Raji (cell line): ENCODE measurements at regions not wholly inside any gene's neighbourhood (a gene's known extent, or its start where the extent isn't known, plus 50 kb on each side); places are given as distances from the start of the nearest gene placed in this dataset.

Experiments
- POLR2A ChIP-seq: IDR thresholded peaks from 2 replicates; pipeline ENCODE4 v1.6.1; 2011; ENCODE audit warnings: low read depth, low read length, control low read depth; ENCODE audit not compliant: insufficient read depth

DNA sequence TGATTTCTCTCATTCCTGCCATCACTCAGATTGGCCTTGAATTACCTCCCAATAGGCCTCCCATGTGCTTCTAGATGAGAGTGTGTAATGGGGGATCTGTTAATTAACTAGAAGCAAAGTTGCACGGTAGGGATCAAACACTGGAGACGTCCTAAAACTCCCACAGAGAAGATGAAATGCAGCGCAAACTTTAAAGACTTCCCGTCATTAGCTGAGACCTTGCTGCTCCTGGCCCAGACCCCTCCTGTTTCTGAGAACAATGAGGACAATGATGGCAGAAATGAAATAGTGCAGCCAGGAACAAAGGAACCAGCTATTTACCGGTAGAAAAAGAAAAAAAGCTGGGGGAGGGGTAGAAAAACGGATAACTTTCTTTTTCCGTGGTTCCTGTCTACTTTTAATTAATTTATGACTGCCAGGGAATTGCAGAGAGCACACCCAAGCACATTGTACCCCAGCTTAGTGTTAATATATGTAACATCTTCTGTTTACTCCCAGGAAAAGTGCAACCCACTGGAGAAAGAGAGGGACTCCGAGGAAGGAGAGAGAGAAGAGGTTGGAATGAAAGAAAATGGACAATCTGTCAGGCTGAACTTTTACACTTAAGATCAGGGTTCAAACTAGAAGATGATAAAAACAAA lies 280.7 kb upstream of the SOX5 start:
- TF ChIP-seq POLR2A = no peak

DNA sequence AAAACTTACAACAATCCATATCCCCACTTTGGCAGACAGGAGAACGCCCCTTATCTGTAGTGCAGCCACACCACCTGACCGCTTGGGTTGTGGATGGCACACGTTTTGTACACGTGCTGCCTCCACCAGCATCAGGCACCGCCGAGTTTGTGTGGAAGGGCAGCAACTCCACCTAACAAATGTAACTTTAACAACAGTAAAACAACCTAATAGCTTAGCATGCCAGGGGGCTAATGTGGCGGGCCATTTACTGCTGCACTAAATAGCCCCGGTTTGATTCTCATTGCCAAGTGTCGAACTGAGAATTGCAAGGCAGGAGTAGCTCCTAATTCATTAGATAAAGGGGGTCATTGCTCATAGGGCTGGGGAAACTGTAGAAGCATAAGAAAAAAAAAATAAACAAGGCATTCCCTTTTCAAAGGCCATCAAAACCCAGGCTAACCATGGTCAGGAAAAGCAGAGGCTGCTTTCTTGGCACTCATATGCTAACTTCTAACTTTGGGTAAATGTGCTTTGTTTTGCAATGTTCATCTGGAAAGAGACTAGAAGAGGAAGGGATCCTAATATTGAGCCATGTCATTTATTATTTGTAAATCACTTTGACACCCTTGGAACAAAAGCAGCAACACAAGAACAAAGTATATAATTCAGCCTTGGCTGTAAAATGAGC lies 279.7 kb upstream of the SOX5 start:
- no peak for TF ChIP-seq POLR2A

DNA sequence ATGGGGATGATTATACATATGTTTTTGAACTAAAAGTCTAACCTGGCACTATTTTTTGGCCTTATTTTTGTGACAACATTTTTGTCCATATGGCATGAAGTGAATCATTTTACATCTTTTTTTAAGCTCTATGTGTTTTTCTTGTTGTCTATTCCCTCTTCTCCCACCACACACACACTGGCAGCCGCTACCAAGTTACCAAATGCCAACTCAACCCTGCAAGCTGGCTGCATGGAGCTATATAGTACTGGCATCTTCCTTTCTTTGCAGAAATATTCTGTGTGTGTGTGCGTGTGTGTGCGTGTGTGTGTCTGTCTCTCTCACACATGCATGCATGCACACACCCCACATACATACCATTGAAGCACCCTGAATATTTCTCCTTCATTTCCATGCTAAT lies 278.9 kb upstream of the SOX5 start:
- TF ChIP-seq POLR2A = no peak

DNA sequence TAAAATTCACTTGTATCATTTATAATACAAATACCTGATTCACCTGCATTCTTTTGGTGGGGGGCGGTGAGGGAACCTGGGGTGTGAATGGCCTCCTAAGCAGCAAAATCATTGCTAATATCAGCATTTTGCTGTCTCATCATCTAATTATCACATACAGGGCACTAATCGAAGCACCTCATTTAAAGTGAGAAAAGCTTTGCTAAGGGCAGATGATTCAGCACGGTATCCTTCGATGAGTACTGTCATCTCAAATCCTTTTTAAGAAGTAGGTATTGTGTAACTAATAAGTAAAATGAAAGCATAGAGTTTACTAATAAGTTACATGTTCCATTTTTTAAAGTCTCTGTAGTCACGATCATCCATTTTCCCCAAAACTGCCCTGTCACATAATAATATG lies 278.1 kb upstream of the SOX5 start:
- TF ChIP-seq POLR2A = no peak

DNA sequence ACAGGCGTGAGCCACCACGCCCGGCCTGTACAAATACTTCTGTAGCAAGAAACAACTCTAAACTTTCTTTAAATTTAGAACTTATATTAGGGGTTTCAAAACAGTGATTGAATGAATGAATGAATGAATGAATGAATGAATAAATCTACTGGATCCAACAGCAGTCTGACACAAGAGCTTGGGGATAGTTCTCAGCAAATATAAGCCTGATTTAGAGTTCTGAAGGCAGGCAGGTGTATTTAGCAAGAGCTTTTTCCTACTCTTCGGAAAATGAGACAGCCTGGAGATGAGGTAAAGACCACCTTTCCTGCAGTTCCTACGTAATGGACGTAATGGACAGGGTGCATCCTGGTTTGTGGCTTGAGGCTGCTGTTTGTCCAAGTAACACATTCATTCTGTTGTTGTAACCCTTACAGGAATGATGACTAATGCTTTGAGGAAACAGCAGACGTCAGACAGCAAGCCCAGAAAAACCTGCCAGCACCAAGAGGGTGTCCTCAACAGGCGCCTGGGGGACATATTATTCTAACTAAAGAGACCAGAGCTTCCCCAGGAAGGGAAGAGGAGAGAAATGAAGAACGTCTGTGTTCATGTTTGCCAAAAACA lies 277.4 kb upstream of the SOX5 start:
- TF ChIP-seq POLR2A = no peak

DNA sequence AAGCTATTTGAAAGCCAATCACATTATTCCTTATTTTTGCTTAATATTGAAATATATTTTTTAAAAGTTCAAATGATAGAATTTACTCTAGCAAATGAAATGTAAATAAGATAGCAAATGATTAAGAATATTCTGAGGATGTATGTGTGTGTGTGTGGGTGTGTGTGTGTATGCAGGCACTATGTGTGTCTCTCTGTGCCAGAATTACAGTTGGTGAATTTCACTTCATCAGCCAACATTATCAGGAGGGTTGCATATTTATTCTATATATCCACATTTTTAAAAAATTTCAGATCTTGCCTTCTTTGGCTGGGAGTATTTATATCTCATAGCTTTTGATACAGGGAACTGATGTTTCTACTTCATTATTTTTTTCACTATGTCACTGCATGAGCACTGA lies 274.9 kb upstream of the SOX5 start:
- TF ChIP-seq POLR2A = no peak

DNA sequence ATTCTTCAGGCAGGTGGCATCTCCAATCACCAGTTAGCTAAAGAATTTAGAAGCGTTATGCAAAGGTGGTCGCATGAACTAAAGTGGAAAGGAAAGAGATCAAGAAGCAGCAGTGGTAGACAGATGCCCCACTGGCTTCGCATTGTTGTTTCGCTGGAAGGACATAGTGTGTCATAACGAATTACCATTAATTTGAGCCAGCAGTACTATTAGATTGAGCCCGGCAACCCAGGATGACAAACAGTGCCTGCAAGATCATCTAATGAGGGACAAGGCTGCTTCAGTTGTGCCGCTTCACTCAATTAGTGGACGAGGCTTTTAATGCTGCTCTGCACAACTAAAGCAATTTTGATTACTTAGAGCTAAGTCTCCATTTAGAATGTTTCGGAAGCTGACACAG lies 274.5 kb upstream of the SOX5 start:
- TF ChIP-seq POLR2A = no peak

DNA sequence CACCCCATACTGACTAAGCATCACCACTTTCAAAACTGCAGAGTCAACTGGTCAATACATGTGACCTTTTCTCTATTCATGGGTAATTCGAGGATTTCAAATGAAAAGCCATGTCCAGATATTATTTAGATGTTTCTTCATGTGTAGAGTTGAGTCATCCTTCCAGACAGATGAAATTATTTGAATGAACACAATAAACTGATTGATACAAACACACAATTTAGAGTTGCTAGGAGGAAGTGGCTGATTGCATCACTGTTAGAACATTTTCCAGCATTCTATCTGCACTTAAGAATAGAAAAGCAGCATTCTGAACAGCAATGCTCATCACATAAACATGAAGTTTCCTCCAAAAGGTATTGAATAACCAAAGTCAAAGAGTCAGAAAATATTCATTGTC lies 273.5 kb upstream of the SOX5 start:
- no peak for TF ChIP-seq POLR2A

DNA sequence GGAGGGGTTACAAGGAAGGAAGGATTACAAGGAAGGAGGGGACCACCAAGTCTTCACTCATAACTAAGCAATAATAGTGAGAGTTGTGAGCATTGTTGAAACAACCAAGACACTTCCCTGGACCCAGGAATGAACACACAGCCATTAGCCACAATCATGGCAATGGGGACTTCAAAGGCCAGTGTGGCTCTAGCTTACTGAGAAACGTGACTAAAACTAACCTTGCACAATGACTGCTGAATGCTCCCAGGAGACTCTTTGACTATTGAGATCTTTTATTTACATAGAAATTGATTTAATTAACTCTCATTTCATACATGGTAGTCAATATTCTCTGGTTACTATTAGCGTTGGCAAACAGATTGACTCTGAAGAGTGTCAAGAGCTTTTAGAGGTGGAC lies 263.0 kb upstream of the SOX5 start:
- TF ChIP-seq POLR2A = no peak

DNA sequence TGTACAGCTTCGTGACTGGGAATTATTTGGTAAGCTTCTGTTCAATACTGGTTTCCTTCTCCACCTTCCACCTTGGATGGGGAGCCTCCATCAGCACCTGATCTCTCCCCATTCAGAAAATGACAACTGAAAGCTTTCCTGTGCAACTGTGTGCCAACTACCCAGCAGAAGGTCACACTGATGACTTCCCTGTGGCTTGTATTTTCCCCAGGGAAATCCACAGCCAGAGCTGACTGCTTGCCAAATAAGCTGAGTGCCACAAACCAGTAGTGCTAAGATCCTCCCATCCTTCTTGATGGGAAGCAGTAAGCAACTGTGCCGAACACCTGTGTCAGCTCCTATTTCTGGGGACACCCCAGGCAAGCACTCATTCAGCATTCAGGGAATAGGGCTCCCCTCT lies 257.2 kb upstream of the SOX5 start:
- no peak for TF ChIP-seq POLR2A

DNA sequence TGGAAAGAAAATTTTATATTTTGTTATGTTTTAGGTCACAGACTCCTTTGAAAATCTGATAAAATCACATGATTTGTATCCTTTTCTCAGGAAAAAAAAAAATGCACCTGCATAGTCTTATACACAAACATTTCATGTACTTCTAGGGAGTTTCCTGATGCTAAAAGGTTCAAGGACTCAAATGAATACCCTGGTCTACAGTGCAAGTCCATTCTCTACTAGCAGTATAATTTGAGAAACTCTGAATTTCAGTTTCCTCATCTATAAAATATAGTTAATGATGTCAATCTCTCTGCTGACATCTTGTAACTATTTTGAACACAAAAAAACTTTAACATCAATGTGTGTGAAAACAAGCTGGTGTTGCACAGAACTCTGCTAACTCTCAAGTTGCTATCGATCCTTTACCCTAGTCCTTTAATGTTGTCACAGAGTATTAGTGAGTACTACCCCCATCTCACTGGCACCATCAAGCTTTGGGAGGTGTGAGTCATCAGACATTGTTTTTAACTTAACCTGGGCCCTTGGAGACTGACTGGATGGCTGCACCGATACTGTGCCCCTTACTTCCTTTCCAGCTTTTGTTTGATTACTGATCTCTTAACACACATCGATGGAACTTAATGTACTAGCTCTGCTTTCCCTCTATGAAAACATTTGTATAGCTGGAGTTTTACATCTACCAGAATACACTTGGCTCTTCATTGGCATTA lies 251.9 kb upstream of the SOX5 start:
- TF ChIP-seq POLR2A = no peak

DNA sequence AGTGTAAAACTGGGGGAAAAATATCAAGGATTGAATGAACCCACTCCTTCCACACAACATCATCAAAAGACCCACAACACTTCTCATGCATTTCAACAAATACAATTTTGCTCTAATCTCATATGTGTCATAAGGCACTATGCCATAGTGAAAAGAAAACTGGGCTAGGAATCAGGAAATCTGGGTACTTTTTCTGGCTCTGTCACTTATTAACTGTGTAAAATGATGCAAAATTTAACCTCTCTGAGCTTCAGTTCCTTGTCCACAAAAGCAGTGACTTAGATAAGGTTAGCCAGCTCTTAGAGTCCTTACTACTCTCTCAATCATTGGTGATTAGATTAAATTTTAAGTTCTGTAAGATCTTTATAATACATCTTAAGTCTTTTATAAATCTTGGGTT lies 250.5 kb upstream of the SOX5 start:
- no peak for TF ChIP-seq POLR2A

DNA sequence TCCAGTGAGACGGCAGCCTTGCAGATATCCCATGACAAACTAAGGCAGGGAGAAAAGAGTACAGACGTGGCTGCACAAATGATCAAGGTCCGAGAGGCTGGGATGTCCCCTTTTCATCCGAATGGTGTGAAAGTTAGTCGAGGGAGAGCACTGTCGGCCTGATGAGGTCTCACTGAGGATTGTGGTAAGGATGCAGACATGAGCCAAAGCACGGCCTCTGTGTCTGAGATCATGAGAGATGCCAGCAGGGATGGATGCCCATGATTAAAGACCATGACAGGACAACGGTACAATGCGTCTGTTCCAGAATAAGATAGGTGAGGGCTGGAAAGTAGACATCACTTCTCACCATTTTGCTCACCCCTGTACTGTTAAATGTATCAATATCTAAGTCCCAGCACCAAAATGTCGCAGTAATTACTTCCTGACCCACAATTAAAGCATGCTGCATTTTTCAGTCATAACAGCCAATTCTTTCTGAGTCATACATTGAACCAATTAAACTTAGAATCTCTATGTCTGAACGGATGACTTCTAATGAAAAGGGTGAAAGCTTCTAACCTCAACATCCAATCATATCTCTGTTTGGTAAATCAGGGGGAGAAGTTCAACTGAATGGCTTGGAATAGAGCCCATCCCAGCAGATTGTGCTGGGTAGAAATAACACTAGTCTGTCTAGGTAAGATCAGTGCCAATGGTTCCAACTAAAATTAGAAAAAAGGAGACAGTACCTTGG lies 249.6 kb upstream of the SOX5 start:
- TF ChIP-seq POLR2A = no peak

DNA sequence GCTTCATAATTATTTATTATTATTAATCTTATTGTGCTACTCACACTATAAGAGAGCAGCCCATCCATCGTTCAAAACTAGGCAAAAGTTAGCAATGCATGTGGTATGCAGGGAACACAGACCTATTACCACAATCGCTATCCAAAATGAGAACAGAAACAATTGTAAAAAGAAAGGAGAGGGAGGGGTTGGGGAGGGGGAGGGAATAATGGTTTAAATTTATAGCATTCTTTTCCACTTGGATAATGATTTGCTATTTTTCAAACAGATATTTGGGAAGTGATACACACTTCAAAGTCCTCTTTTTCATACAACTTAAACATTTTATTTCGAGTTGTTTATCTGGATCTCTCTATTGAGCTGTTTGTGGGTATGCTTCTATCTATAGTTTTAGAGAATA lies 248.6 kb upstream of the SOX5 start:
- no peak for TF ChIP-seq POLR2A

DNA sequence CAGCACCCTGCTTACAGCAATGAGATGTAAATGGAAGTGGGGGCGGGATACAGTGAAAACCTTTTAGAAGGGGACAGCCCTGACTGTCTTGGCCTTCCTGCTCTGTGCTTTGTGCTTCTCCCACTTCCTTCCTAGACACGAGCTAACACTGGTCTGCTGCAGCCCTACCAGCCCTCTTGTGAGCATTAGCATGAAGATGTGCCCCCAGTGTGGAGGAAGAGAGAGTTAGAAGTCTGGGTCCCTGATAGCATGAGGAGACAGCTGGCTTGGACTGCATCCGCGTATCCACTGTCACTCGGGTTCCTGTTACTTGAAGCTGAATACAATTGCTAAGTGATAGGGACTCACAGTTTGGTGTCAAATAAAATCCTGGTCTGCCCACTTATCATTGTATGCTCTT lies 248.1 kb upstream of the SOX5 start:
- no peak for TF ChIP-seq POLR2A

DNA sequence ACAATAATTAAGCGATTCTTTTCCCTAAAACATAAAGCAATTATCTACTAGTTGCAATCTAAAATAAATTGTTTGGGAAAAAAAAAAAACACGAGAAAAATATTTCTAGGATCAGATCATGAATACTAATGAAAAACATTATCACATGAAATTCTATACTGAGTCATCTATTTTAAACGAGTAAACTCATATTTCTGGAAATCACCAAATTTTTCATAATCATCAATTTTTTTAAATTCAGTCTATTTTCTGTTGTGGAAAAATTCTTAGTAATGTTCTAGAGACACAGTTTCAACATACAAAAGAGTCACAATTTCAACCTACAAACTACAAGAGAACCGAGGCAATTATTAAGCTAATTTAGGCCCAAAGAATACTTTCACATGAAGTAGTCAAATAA lies 245.6 kb upstream of the SOX5 start:
- TF ChIP-seq POLR2A = no peak

DNA sequence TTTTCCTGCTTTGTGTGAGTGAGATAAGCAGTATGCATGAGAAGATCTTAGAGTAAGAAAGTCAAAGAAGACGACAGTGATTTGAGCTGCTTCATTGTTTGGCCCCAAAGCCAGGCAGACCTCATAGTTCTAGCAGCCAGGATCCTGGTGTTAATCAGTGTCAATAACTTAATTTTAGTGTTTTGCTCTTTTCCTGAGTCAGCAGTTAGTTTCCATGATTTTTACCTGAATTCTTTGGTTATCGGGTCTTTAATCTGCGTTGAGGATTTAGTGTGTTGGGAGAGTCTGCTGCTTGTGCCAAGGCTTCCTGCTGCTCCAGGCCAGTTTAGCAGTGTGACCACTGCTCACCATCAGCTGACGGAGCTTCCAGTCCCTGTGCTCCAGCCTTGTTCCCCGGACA lies 241.6 kb upstream of the SOX5 start:
- no peak for TF ChIP-seq POLR2A
